H1 (cell line): ENCODE measurements at regions not wholly inside any gene's neighbourhood (a gene's known extent, or its start where the extent isn't known, plus 50 kb on each side); places are given as distances from the start of the nearest gene placed in this dataset.

ENCODE experiments used
- CHD2 ChIP-seq: IDR thresholded peaks from 2 replicates; pipeline ENCODE4 v1.6.1; 2012; ENCODE audit warnings: low read length, improper control_type of control experiment
- CTCF ChIP-seq, 3 experiments: IDR thresholded peaks; 1 replicate in 2 of 3; 2 replicates in 1 of 3; pipeline versions ENCODE4 v1.5.1 to v1.6.1; 2011; ENCODE audit warnings: low read length in 3 of 3, mild to moderate bottlenecking in 3 of 3, inconsistent platforms in 2 of 3, low read depth in 1 of 3, moderate library complexity in 1 of 3; ENCODE audit not compliant: insufficient read depth in 1 of 3; ENCODE audit errors: control extremely low read depth in 1 of 3
- EGR1 ChIP-seq: IDR thresholded peaks from 2 replicates; pipeline ENCODE4 v1.6.1; 2011; ENCODE audit warnings: low read depth, low read length, borderline replicate concordance
- EP300 ChIP-seq, 2 experiments: IDR thresholded peaks; 1 replicate in 1 of 2; 2 replicates in 1 of 2; pipeline ENCODE4 v1.6.1; 2011 to 2012; ENCODE audit warnings: low read depth in 2 of 2, low read length in 2 of 2, mild to moderate bottlenecking in 2 of 2, borderline replicate concordance in 1 of 2, inconsistent platforms in 1 of 2, moderate library complexity in 1 of 2
- EZH2 ChIP-seq: fragments of 200-600 bp; sonication (generic); IDR thresholded peaks from 2 replicates; pipeline ENCODE4 v1.7.1; 2012; ENCODE audit warnings: low read depth, mild to moderate bottlenecking, moderate library complexity, low read length, inconsistent platforms; ENCODE audit not compliant: severe bottlenecking
- GABPA ChIP-seq: IDR thresholded peaks from 2 replicates; pipeline ENCODE4 v1.6.1; 2011; ENCODE audit warnings: mild to moderate bottlenecking, low read length, moderate library complexity, borderline replicate concordance; ENCODE audit not compliant: insufficient read depth
- NANOG ChIP-seq: IDR thresholded peaks from 2 replicates; pipeline ENCODE4 v1.6.1; 2011; ENCODE audit warnings: low read length, low read depth, mild to moderate bottlenecking, inconsistent platforms; ENCODE audit not compliant: insufficient read depth, poor library complexity, severe bottlenecking
- POLR2A ChIP-seq, 2 experiments: IDR thresholded peaks; 1 replicate in 1 of 2; 2 replicates in 1 of 2; pipeline ENCODE4 v1.6.1; 2011; ENCODE audit warnings: low read depth in 2 of 2, low read length in 2 of 2, mild to moderate bottlenecking in 2 of 2; ENCODE audit errors: control extremely low read depth in 1 of 2
- RFX5 ChIP-seq: IDR thresholded peaks from 2 replicates; pipeline ENCODE4 v1.6.1; 2011; ENCODE audit warnings: low read depth, low read length, improper control_type of control experiment, borderline replicate concordance
- SIX5 ChIP-seq: IDR thresholded peaks from 2 replicates; pipeline ENCODE4 v1.6.1; 2011; ENCODE audit warnings: mild to moderate bottlenecking, low read depth, low read length
- TAF1 ChIP-seq: IDR thresholded peaks from 2 replicates; pipeline ENCODE4 v1.6.1; 2011; ENCODE audit warnings: mild to moderate bottlenecking, low read depth, low read length
- TAF7 ChIP-seq: optimal IDR thresholded peaks from 2 replicates; pipeline ENCODE3; 2011; ENCODE audit warnings: low read depth, mild to moderate bottlenecking, inconsistent platforms, low read length, moderate library complexity, borderline replicate concordance
- TBP ChIP-seq: IDR thresholded peaks from 2 replicates; pipeline ENCODE4 v1.6.1; 2011; ENCODE audit warnings: low read depth, low read length, improper control_type of control experiment
- YY1 ChIP-seq: IDR thresholded peaks from 2 replicates; pipeline ENCODE4 v1.6.1; 2011; ENCODE audit warnings: low read depth, mild to moderate bottlenecking, low read length

GRCh38 chr1:30328401-30329262, 394.8 kb downstream of the MATN1 start:
- TF ChIP-seq RFX5, result no peak
- TF ChIP-seq CTCF (IDR thresholded peaks at IDR 0.05; ENCODE audit: control extremely low read depth in 1 of 3, insufficient read depth in 1 of 3, low read depth in 1 of 3, low read length in 3 of 3), result no peak
- TF ChIP-seq SIX5, result no peak
- TF ChIP-seq TAF7, result no peak
- no peak for TF ChIP-seq NANOG
- no peak for TF ChIP-seq POLR2A (IDR thresholded peaks at IDR 0.05; ENCODE audit: control extremely low read depth in 1 of 2, low read depth in 2 of 2, low read length in 2 of 2)
- no peak for TF ChIP-seq TBP
- no peak for TF ChIP-seq CHD2
- no peak for TF ChIP-seq EGR1
- TF ChIP-seq EZH2, result no peak
- no peak for TF ChIP-seq GABPA
- TF ChIP-seq YY1, result no peak
- TF ChIP-seq TAF1, result no peak
- TF ChIP-seq EP300 (IDR thresholded peaks at IDR 0.05; ENCODE audit: borderline replicate concordance in 1 of 2, low read depth in 2 of 2, low read length in 2 of 2), result no peak
